HepG2 (cell line): ENCODE measurements at regions not wholly inside any gene's neighbourhood (a gene's known extent, or its start where the extent isn't known, plus 50 kb on each side); places are given as distances from the start of the nearest gene placed in this dataset.

Source experiments
- FOXM1 ChIP-seq: sonication (generic); formaldehyde crosslinking; IDR thresholded peaks from 2 replicates; pipeline ENCODE4 v1.5.0; 2020; ENCODE audit warnings: missing genetic modification reagents
- HCFC1 ChIP-seq: fragments of 150-350 bp; IDR thresholded peaks from 2 replicates; pipeline ENCODE4 v1.6.1; 2014; ENCODE audit warnings: low read depth, low read length
- JUNB ChIP-seq: sonication (generic); formaldehyde crosslinking; IDR thresholded peaks from 2 replicates; pipeline ENCODE4 v1.8.0; 2022; ENCODE audit warnings: missing genetic modification reagents, mild to moderate bottlenecking, borderline replicate concordance
- KLF6 ChIP-seq: IDR thresholded peaks from 2 replicates; pipeline ENCODE4 v1.8.0; 2016; ENCODE audit warnings: missing biosample characterization, missing genetic modification reagents
- KMT2A ChIP-seq: sonication (generic); formaldehyde crosslinking; IDR thresholded peaks from 2 replicates; pipeline ENCODE4 v1.4.0; 2020; ENCODE audit warnings: missing genetic modification reagents
- MZF1 ChIP-seq: sonication (generic); formaldehyde crosslinking; IDR thresholded peaks from 2 replicates; pipeline ENCODE4 v1.8.1; 2023; ENCODE audit warnings: mild to moderate bottlenecking, missing genetic modification reagents, borderline replicate concordance
- POLR2AphosphoS5 ChIP-seq: IDR thresholded peaks from 2 replicates; pipeline ENCODE4 v1.6.1; 2012; ENCODE audit warnings: low read depth, low read length
- TBP ChIP-seq: sonication (generic); formaldehyde crosslinking; IDR thresholded peaks from 2 replicates; pipeline ENCODE4 v1.5.0; 2020; ENCODE audit warnings: missing genetic modification reagents
- ZNF556 ChIP-seq: sonication (generic); formaldehyde crosslinking; IDR thresholded peaks from 2 replicates; pipeline ENCODE4 v1.4.0; 2020; ENCODE audit warnings: mild to moderate bottlenecking, missing genetic modification reagents, borderline replicate concordance
- TF ChIP-seq, protein P1 (sequence below): sonication (generic); formaldehyde crosslinking; IDR thresholded peaks from 2 replicates; pipeline ENCODE4 v1.5.0; 2020; ENCODE audit warnings: mild to moderate bottlenecking, missing genetic modification reagents, moderate library complexity
- TF ChIP-seq, protein P2 (sequence below): sonication (generic); formaldehyde crosslinking; conservative IDR thresholded peaks from 2 replicates; pipeline ENCODE4 v1.5.0; 2020; ENCODE audit warnings: missing genetic modification reagents

DNA sequence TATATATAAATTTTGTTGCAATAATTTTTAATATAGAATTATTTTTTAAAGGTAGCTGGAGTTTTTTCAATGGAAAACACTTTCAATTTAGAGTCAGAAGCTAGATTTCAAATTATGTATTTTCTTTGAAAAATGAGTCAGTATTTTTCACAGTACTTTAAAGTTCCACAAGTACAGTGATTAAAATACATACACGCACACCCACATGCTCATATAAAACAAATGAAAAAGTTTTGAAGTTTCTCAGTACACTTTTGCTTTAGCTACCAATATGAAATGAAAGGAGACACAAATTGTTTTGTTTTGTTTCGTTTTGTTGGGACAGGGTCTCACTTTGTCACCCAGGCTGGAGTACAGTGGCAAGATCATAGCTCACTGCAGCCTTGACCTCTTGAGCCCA is 98.6 kb downstream of the CYB561 start:
- no peak for TF ChIP-seq JUNB (CRISPR knock-in tag)
- TF ChIP-seq HCFC1 = no peak
- TF ChIP-seq MZF1 (CRISPR knock-in tag) = no peak
- TF ChIP-seq, protein P1, sequence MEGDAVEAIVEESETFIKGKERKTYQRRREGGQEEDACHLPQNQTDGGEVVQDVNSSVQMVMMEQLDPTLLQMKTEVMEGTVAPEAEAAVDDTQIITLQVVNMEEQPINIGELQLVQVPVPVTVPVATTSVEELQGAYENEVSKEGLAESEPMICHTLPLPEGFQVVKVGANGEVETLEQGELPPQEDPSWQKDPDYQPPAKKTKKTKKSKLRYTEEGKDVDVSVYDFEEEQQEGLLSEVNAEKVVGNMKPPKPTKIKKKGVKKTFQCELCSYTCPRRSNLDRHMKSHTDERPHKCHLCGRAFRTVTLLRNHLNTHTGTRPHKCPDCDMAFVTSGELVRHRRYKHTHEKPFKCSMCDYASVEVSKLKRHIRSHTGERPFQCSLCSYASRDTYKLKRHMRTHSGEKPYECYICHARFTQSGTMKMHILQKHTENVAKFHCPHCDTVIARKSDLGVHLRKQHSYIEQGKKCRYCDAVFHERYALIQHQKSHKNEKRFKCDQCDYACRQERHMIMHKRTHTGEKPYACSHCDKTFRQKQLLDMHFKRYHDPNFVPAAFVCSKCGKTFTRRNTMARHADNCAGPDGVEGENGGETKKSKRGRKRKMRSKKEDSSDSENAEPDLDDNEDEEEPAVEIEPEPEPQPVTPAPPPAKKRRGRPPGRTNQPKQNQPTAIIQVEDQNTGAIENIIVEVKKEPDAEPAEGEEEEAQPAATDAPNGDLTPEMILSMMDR = no peak
- TF ChIP-seq KMT2A (CRISPR knock-in tag) = no peak
- TF ChIP-seq, protein P2, sequence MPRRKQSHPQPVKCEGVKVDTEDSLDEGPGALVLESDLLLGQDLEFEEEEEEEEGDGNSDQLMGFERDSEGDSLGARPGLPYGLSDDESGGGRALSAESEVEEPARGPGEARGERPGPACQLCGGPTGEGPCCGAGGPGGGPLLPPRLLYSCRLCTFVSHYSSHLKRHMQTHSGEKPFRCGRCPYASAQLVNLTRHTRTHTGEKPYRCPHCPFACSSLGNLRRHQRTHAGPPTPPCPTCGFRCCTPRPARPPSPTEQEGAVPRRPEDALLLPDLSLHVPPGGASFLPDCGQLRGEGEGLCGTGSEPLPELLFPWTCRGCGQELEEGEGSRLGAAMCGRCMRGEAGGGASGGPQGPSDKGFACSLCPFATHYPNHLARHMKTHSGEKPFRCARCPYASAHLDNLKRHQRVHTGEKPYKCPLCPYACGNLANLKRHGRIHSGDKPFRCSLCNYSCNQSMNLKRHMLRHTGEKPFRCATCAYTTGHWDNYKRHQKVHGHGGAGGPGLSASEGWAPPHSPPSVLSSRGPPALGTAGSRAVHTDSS = no peak
- no peak for TF ChIP-seq POLR2AphosphoS5
- no peak for TF ChIP-seq FOXM1 (CRISPR knock-in tag)
- no peak for TF ChIP-seq ZNF556 (CRISPR knock-in tag)
- TF ChIP-seq TBP (CRISPR knock-in tag) = no peak
- no peak for TF ChIP-seq KLF6 (CRISPR knock-in tag)
